ENCODE measurements at regions not wholly inside any gene's neighbourhood (a gene's known extent, or its start where the extent isn't known, plus 50 kb on each side); places are given as distances from the start of the nearest gene placed in this dataset.
"Not testable (repeated sequence)": the region's sequence is repeated elsewhere in the genome, so short reads cannot be mapped to it uniquely, and the experiment has no call there.

- H3K36me3 ChIP-seq, result no peaks in the 10 kb centered on the region
- peaks cover 0 to 21% (median 2%) of the 10 kb centered on the region in 4 donors for H3K4me1 ChIP-seq
- WGBS, 2 donors, result 88 to 92% methylated on average over 2 of the region's 2 CpGs
- DNase-seq (ENCODE audit: low spot score in 2 of 2), result no peak
- TF ChIP-seq, protein P1, sequence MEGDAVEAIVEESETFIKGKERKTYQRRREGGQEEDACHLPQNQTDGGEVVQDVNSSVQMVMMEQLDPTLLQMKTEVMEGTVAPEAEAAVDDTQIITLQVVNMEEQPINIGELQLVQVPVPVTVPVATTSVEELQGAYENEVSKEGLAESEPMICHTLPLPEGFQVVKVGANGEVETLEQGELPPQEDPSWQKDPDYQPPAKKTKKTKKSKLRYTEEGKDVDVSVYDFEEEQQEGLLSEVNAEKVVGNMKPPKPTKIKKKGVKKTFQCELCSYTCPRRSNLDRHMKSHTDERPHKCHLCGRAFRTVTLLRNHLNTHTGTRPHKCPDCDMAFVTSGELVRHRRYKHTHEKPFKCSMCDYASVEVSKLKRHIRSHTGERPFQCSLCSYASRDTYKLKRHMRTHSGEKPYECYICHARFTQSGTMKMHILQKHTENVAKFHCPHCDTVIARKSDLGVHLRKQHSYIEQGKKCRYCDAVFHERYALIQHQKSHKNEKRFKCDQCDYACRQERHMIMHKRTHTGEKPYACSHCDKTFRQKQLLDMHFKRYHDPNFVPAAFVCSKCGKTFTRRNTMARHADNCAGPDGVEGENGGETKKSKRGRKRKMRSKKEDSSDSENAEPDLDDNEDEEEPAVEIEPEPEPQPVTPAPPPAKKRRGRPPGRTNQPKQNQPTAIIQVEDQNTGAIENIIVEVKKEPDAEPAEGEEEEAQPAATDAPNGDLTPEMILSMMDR (IDR thresholded peaks at IDR 0.05), result no peak
- TF ChIP-seq EP300 (IDR thresholded peaks at IDR 0.05), result no peak
- TF ChIP-seq POLR2A (IDR thresholded peaks at IDR 0.05), result no peak
- no peak overlapping the region for H3K27ac ChIP-seq
- H3K9me3 ChIP-seq, result no peaks in the 10 kb centered on the region
- peaks cover 0 to 29% of the 10 kb centered on the region in 2 donors for H3K27me3 ChIP-seq
- no peak overlapping the region for H3K4me3 ChIP-seq
Observed at GRCh38 chr4:112708772-112709171, 71.8 kb downstream of the LARP7 start.

- 88 to 91% methylated on average over 11 of the region's 11 CpGs for WGBS, 2 donors
- DNase-seq (ENCODE audit: low spot score in 2 of 2), result no peak
- no peak overlapping the region for H3K4me3 ChIP-seq
- H3K27me3 ChIP-seq, result no peaks in the 10 kb centered on the region
- H3K9me3 ChIP-seq, result no peaks in the 10 kb centered on the region
- H3K27ac ChIP-seq, result no peak overlapping the region
- H3K4me1 ChIP-seq, result no peaks in the 10 kb centered on the region
- no peaks in the 10 kb centered on the region for H3K36me3 ChIP-seq
- TF ChIP-seq, protein P1 (IDR thresholded peaks at IDR 0.05), result no peak
- no peak for TF ChIP-seq POLR2A (IDR thresholded peaks at IDR 0.05)
- no peak for TF ChIP-seq EP300 (IDR thresholded peaks at IDR 0.05)
Observed at GRCh38 chr4:112714922-112715901, 78.3 kb downstream of the LARP7 start.

- 87 to 100% methylated on average over 1 of the region's 1 CpG for WGBS, 2 donors
- TF ChIP-seq POLR2A (IDR thresholded peaks at IDR 0.05) (no peak), EP300 (IDR thresholded peaks at IDR 0.05) (no peak)
- TF ChIP-seq, protein P1 (IDR thresholded peaks at IDR 0.05), result no peak
- H3K4me1 ChIP-seq, result no peaks in the 10 kb centered on the region
- no peak overlapping the region for H3K4me3 ChIP-seq
- DNase-seq (ENCODE audit: low spot score in 2 of 2), result no peak
- H3K27ac ChIP-seq, result no peak overlapping the region
- no peaks in the 10 kb centered on the region for H3K36me3 ChIP-seq
- no peaks in the 10 kb centered on the region for H3K27me3 ChIP-seq
- H3K9me3 ChIP-seq, result no peaks in the 10 kb centered on the region
Observed at GRCh38 chr4:112717856-112718255, 80.9 kb downstream of the LARP7 start.

DNA sequence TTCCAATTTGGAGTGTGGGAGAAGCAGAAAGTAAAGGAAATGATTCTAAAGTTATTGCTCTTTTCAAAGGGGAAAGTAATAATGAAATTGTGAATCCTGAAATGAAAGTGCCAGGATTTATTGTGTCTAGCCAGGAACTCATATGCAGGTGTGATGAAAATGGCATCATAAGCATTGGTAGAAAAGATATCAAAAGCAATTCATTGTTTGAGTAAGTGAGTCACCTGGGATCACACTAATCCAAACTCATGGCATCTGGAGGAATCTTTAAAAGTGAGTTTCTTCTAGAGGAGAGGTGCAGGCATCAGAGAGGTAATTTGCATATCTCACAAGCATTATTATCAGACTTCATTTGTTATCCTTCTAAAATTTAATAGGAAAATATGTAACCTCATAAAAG is 84.7 kb downstream of the LARP7 start:
- Histone ChIP-seq H3K9me3 (no peaks in the 10 kb centered on the region), H3K27me3 (no peaks in the 10 kb centered on the region), H3K4me1 (no peaks in the 10 kb centered on the region), H3K4me3 (no peak overlapping the region), H3K27ac (no peak overlapping the region), H3K36me3 (no peaks in the 10 kb centered on the region)
- no peak for TF ChIP-seq EP300 (IDR thresholded peaks at IDR 0.05)
- no peak for TF ChIP-seq POLR2A (IDR thresholded peaks at IDR 0.05)
- TF ChIP-seq, protein P1 (IDR thresholded peaks at IDR 0.05), result no peak
- no peak for DNase-seq (ENCODE audit: low spot score in 2 of 2)

DNA sequence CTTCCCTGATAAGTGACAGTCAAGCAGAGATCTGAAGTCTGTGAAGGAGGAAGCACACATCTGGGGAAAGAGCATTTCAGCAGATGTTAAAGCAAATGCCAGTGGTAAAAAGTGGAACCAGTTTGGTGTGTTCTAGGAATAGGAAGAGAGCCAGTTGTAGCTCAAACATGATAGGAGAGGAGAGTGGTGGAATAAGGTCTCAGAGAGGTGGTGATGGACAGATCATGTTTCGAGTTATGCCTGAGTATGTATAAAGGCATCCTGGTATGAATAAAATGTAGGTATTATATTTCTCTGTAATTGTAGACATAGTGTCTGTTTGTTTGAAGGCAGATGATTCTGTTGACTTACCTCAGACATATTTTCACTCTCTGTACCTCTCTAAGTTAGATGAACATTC is 89.1 kb downstream of the LARP7 start:
- TF ChIP-seq EP300 (IDR thresholded peaks at IDR 0.05) (no peak), POLR2A (IDR thresholded peaks at IDR 0.05) (no peak)
- TF ChIP-seq, protein P1 (IDR thresholded peaks at IDR 0.05), result no peak
- Histone ChIP-seq H3K9me3 (no peaks in the 10 kb centered on the region), H3K27me3 (no peaks in the 10 kb centered on the region), H3K36me3 (no peaks in the 10 kb centered on the region), H3K27ac (no peak overlapping the region), H3K4me1 (no peaks in the 10 kb centered on the region), H3K4me3 (no peak overlapping the region)
- DNase-seq (ENCODE audit: low spot score in 2 of 2), result no peak
- 90% methylated on average over 1 of the region's 1 CpG for WGBS, 2 donors

GRCh38 chr4:112727728-112728127 is 90.8 kb downstream of the LARP7 start:
- not testable (repeated sequence) for H3K4me3 ChIP-seq; H3K27ac ChIP-seq; H3K27me3 ChIP-seq; DNase-seq (ENCODE audit: low spot score in 2 of 2); H3K4me1 ChIP-seq; H3K36me3 ChIP-seq; H3K9me3 ChIP-seq
- WGBS, 2 donors, result 91% methylated on average over 16 of the region's 16 CpGs
